Stomach (tissue), 8 donors: ENCODE measurements at regions not wholly inside any gene's neighbourhood (a gene's known extent, or its start where the extent isn't known, plus 50 kb on each side); places are given as distances from the start of the nearest gene placed in this dataset.
"Not testable (repeated sequence)": the region's sequence is repeated elsewhere in the genome, so short reads cannot be mapped to it uniquely, and the experiment has no call there.

Experiments
- DNase-seq, 2 donors: peaks; one replicate each; pipeline versions ENCODE4 v3.0.0 to v3.0.0-alpha.2; 2013 to 2019
- H3K27ac ChIP-seq, 5 donors: fragments of 200-600 bp in 4 of 5; sonication (generic) in 4 of 5; one replicate each; pipeline ENCODE4 v1.5.1; 2013 to 2019; ENCODE audit warnings: mild to moderate bottlenecking in 1 of 5, moderate library complexity in 1 of 5
- H3K27me3 ChIP-seq, 3 donors: fragments of 200-600 bp; sonication (generic); one replicate each; pipeline ENCODE4 v1.5.1; 2017 to 2019; ENCODE audit warnings: mixed run types in 1 of 3
- H3K36me3 ChIP-seq, 4 donors: fragments of 200-600 bp; sonication (generic); 1 replicate in 3 of 4; 2 replicates in 1 of 4; pipeline ENCODE4 v1.5.1; 2016 to 2019
- H3K4me1 ChIP-seq, 4 donors: fragments of 200-600 bp; sonication (generic); one replicate each; pipeline ENCODE4 v1.5.1; 2016 to 2019
- H3K4me3 ChIP-seq, 4 donors: fragments of 200-600 bp; sonication (generic) in 3 of 4; one replicate each; pipeline ENCODE4 v1.5.1; 2016 to 2019; ENCODE audit warnings: mild to moderate bottlenecking in 1 of 4
- H3K9me3 ChIP-seq, 4 donors: fragments of 200-600 bp; sonication (generic); one replicate each; pipeline ENCODE4 v1.5.1; 2016 to 2019
- EP300 ChIP-seq: sonication (generic); formaldehyde crosslinking; IDR thresholded peaks from one replicate; pipeline ENCODE4 v1.6.1; 2017; ENCODE audit warnings: antibody characterized with exemption
- POLR2A ChIP-seq, 4 donors: fragments of 450-650 bp; IDR thresholded peaks; one replicate each; pipeline ENCODE4 v1.6.1; 2016; ENCODE audit warnings: antibody characterized with exemption in 4 of 4, control low read depth in 2 of 4, mild to moderate bottlenecking in 1 of 4, moderate library complexity in 1 of 4
- POLR2AphosphoS5 ChIP-seq, 3 donors: sonication (generic); formaldehyde crosslinking; IDR thresholded peaks; one replicate each; pipeline ENCODE4 v1.6.1; 2016; ENCODE audit warnings: antibody characterized with exemption in 3 of 3
- WGBS, 5 donors: extraction: QIAGEN DNeasy Blood & Tissue Kit in 3 of 5; methylation state at CpG; one replicate each; pipeline versions ENCODE4 v1.1.5 to v1.1.7; 2013 to 2018; 5-methylcytosine and 5-hydroxymethylcytosine counted together
- intact Hi-C: fragments of 100-400 bp; cut with DNase I; formaldehyde crosslinking; loops from one replicate; pipeline ENCODE4 v1.15.1; 2023; ENCODE audit warnings: low total_unique reads
- TF ChIP-seq, protein P1 (sequence below), 7 experiments: fragments of 450-650 bp in 4 of 7; fragments of 200-600 bp in 3 of 7; sonication (generic) in 3 of 7; IDR thresholded peaks; one replicate each; pipeline ENCODE4 v1.5.1; 2016 to 2019; ENCODE audit warnings: antibody characterized with exemption in 7 of 7, control low read depth in 2 of 7, mild to moderate bottlenecking in 1 of 7
- donor health status: healthy with polysubstance abuse.
- donor health status: Bipolar disorder and iron deficiency.
- donor health status: healthy.

DNA sequence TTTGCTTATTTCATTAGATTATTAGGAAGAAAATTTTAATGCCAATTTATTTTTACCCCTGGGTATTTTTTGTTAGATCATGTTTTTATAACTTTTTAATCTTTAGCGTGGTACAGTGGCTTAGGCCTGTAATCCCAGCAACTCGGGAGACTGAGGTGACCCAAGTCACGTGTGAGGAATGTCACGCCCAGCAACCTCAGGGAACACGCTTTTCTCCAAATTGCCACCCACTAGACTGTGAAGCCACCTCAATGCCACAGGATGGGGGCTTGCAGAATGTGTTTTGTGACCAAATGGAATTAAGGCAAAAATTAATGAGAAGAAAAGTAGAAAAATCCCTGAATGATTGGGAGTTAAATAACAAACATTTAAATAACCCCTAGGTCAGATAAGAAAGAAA lies 141.8 kb downstream of the LAT start:
- no peaks in the 10 kb centered on the region for H3K9me3 ChIP-seq
- WGBS, 5 donors, result 20 to 65% (median 53%) methylated on average over 5 of the region's 5 CpGs
- intact Hi-C loops, result no loop called here

DNA sequence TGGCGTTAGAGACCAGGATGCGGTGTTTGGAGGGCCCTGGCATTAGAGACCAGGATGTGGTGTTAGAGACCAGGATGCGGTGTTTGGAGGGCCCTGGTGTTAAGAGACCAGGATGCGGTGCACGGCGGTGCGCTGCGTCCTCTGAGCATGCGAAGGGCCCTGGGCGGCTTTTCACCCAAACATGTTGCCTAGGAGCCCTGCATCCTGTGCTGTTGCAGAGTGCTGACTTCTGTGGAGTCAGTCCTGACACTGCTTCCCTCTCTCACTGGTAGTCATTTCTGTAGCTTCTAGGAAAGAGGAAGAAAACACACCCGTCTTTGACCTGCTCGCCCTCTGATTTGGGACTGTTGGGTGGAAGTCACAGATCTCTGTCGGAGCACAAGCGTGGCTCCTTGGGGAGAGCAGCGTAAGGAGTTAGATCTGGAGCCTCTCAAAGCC lies 141.2 kb downstream of the LAT start:
- DNase-seq, result no peak
- TF ChIP-seq, protein P1, sequence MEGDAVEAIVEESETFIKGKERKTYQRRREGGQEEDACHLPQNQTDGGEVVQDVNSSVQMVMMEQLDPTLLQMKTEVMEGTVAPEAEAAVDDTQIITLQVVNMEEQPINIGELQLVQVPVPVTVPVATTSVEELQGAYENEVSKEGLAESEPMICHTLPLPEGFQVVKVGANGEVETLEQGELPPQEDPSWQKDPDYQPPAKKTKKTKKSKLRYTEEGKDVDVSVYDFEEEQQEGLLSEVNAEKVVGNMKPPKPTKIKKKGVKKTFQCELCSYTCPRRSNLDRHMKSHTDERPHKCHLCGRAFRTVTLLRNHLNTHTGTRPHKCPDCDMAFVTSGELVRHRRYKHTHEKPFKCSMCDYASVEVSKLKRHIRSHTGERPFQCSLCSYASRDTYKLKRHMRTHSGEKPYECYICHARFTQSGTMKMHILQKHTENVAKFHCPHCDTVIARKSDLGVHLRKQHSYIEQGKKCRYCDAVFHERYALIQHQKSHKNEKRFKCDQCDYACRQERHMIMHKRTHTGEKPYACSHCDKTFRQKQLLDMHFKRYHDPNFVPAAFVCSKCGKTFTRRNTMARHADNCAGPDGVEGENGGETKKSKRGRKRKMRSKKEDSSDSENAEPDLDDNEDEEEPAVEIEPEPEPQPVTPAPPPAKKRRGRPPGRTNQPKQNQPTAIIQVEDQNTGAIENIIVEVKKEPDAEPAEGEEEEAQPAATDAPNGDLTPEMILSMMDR (IDR thresholded peaks at IDR 0.05), result no peak
- TF ChIP-seq EP300 (no peak), POLR2AphosphoS5 (IDR thresholded peaks at IDR 0.05) (no peak), POLR2A (IDR thresholded peaks at IDR 0.05) (no peak)
- H3K27ac ChIP-seq, result peak overlapping the region in 2 of 5 donors; percentile 11 to 43
- H3K4me3 ChIP-seq, result no peak overlapping the region
- H3K4me1 ChIP-seq, result peaks cover 0 to 25% (median 7%) of the 10 kb centered on the region in 4 donors
- H3K27me3 ChIP-seq, result no peaks in the 10 kb centered on the region
- peaks cover 0 to 8% (median 0%) of the 10 kb centered on the region in 4 donors for H3K36me3 ChIP-seq
- intact Hi-C loops, result no loop called here
- H3K9me3 ChIP-seq, result no peaks in the 10 kb centered on the region
- WGBS, 5 donors, result 87 to 89% (median 89%) methylated on average over 15 of the region's 15 CpGs

More for the DNA sequence above, 141.8 kb downstream of the LAT start:
- Histone ChIP-seq H3K27me3 (no peaks in the 10 kb centered on the region), H3K4me1 (peaks cover 0 to 25% (median 7%) of the 10 kb centered on the region in 4 donors), H3K4me3 (no peak overlapping the region), H3K36me3 (peaks cover 0 to 8% (median 0%) of the 10 kb centered on the region in 4 donors), H3K27ac (peak overlapping the region in 1 of 5 donors; percentile 11)
- no peak for DNase-seq
- TF ChIP-seq POLR2A (IDR thresholded peaks at IDR 0.05) (no peak), EP300 (no peak), POLR2AphosphoS5 (IDR thresholded peaks at IDR 0.05) (no peak)
- TF ChIP-seq, protein P1 (IDR thresholded peaks at IDR 0.05), result no peak

DNA sequence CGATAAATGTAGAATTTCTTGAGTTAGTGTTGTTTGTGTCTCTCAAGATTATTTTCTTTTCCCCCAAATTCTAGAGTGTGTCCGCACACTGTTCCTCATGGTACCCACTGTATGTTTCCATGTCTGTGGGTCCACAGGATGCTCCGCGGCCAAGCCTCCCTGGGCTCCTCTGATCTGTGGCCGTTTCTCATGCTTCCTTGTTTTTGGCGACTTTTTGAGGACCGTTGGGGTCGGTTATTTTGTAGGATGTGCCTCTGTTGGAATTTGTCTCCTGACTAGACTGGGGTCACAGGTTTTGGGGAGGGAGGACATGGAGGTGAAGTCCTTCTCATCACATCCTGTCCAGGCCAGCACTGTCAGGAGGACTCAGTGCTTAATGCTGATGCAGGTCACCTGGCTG lies 140.0 kb downstream of the LAT start:
- DNase-seq, result no peak
- Histone ChIP-seq H3K9me3 (no peaks in the 10 kb centered on the region), H3K27ac (no peak overlapping the region), H3K27me3 (no peaks in the 10 kb centered on the region), H3K4me1 (peaks cover 0 to 22% (median 4%) of the 10 kb centered on the region in 4 donors), H3K4me3 (no peak overlapping the region), H3K36me3 (peaks cover 0 to 8% (median 0%) of the 10 kb centered on the region in 4 donors)
- intact Hi-C loops, result no loop called here
- TF ChIP-seq, protein P1 (IDR thresholded peaks at IDR 0.05), result no peak
- TF ChIP-seq POLR2AphosphoS5 (IDR thresholded peaks at IDR 0.05) (no peak), POLR2A (IDR thresholded peaks at IDR 0.05) (no peak), EP300 (no peak)
- WGBS, 5 donors, result 84 to 93% (median 92%) methylated on average over 8 of the region's 8 CpGs

DNA sequence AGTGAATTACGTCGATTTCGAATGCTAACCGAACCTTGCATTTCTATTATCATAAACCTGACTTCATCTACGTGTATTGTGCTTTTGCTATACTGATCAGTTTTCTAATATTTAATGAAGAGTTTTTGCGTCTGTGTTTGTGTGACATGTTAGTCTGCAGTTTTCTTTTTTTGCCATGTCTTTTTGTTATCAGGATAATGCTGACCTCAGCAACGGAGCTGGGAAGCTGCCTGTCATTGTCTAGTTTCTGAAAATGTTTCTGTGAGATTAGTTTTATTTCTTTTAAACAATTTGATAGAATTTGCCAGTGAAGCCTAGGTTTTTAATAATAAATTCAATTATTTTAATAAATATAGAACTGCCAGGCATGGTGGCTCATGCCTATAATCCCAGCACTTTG lies 139.3 kb downstream of the LAT start:
- H3K36me3 ChIP-seq, H3K27me3 ChIP-seq, H3K4me3 ChIP-seq, intact Hi-C loops, DNase-seq, H3K27ac ChIP-seq, H3K9me3 ChIP-seq: not testable (repeated sequence)
- H3K4me1 ChIP-seq, result peaks cover 0 to 15% (median under 1%) of the 10 kb centered on the region in 4 donors
- 88 to 95% (median 93%) methylated on average over 7 of the region's 7 CpGs for WGBS, 5 donors

DNA sequence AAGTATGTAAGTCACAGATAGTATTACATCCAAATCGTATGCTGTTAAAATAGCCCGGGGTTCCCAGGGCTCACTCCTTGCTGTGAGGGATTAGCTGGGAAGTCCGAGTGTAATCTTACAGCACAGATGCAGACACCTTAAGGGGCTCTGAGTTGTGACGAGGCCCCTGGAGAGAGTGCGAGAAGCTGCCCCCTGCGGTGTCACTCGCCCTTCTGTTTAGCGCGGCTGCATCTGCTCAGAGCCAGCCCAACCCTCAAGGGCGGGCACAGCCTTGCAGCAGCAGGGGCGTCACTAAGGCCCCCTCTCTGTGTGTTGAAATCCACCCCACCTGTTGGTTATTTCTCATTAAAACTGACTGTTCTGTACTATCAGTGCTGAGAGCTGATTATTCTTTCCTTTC lies 135.8 kb downstream of the LAT start:
- intact Hi-C loops, H3K27me3 ChIP-seq, H3K4me1 ChIP-seq, H3K9me3 ChIP-seq, H3K4me3 ChIP-seq, DNase-seq, H3K27ac ChIP-seq: not testable (repeated sequence)
- whole genome bisulfite sequencing, 5 donors, result 80 to 88% (median 84%) methylated on average over 6 to 11 of the region's 11 CpGs
- H3K36me3 ChIP-seq, result peaks cover 0 to 32% (median 9%) of the 10 kb centered on the region in 4 donors

DNA sequence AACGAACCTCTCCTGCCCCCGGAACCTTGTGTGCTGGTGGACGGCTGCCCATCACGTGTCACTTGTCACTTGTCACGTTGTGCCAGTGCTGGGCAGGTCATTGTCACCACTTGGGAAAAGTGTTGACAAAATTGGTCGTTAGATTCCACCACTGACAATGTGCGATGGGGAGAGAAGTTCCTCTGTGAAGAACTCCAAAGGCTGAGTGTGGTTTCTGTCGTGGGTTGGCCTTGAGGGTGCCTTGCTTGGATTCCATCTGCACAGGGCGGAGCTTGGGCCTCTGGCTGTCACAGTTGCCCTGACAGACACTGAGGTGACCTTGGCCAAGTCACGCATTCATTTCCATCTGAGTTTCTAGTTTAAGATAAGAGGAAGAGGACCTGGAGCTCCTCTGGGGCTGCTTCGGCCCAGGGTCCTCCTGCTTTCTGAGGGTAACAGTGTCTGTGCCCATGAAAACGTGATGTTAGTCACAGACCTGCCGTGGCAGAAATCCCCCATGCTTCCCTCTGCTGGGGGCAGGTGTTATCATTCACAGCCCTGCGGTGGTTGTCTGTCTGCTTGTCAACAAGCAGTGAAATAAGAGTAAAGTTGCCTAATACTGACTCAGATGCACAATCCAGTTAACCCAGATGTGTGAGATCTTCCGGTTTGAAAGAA lies 133.6 kb downstream of the LAT start:
- WGBS, 5 donors, result 72 to 81% (median 77%) methylated on average over 13 to 15 of the region's 15 CpGs
- intact Hi-C loops, H3K4me3 ChIP-seq, H3K27ac ChIP-seq, DNase-seq, H3K9me3 ChIP-seq, H3K27me3 ChIP-seq: not testable (repeated sequence)
- Histone ChIP-seq H3K4me1 (peaks cover 5 to 16% (median 10%) of the 10 kb centered on the region in 4 donors), H3K36me3 (peaks cover 0 to 43% (median 15%) of the 10 kb centered on the region in 4 donors)
